GM23338 (cell line): ENCODE measurements at regions not wholly inside any gene's neighbourhood (a gene's known extent, or its start where the extent isn't known, plus 50 kb on each side); places are given as distances from the start of the nearest gene placed in this dataset.

Source experiments
- CREB1 ChIP-seq: fragments of 250-450 bp; sonication (Bioruptor Pico); IDR thresholded peaks from 2 replicates; pipeline ENCODE4 v1.5.0; 2020; ENCODE audit warnings: low read depth, mild to moderate bottlenecking, moderate library complexity
- CTCF ChIP-seq, 2 experiments: fragments of 200-600 bp in 1 of 2; sonication (generic) in 1 of 2; conservative IDR thresholded peaks; 2 replicates each; pipeline versions ENCODE4 v1.5.1 to v1.6.1; 2016 to 2017; ENCODE audit warnings: antibody characterized with exemption in 2 of 2, low read depth in 2 of 2, mild to moderate bottlenecking in 2 of 2, moderate library complexity in 1 of 2
- EZH2 ChIP-seq: fragments of 200-600 bp; sonication (generic); IDR thresholded peaks from one replicate; pipeline ENCODE4 v1.8.0; 2017; ENCODE audit warnings: antibody characterized with exemption, mild to moderate bottlenecking, low read depth; ENCODE audit not compliant: unreplicated experiment
- EZH2phosphoT487 ChIP-seq: fragments of 200-600 bp; sonication (generic); IDR thresholded peaks from one replicate; pipeline ENCODE4 v1.8.1; 2018; ENCODE audit warnings: antibody characterized with exemption; ENCODE audit not compliant: unreplicated experiment
- JUNB ChIP-seq: IDR thresholded peaks from one replicate; pipeline ENCODE4 v1.6.1; 2016; ENCODE audit warnings: antibody characterized with exemption; ENCODE audit not compliant: unreplicated experiment
- POLR2AphosphoS5 ChIP-seq: IDR thresholded peaks from 2 replicates; pipeline ENCODE4 v1.6.1; 2016; ENCODE audit warnings: antibody characterized with exemption, low read depth
- REST ChIP-seq: IDR thresholded peaks from one replicate; pipeline ENCODE4 v1.6.1; 2018; ENCODE audit warnings: antibody characterized with exemption; ENCODE audit not compliant: unreplicated experiment
- ZNF114 ChIP-seq: fragments of 250-450 bp; sonication (Bioruptor Pico); IDR thresholded peaks from 2 replicates; pipeline ENCODE4 v1.5.0; 2020; ENCODE audit warnings: mild to moderate bottlenecking, moderate library complexity
- ZNF331 ChIP-seq: fragments of 250-450 bp; sonication (Bioruptor Pico); IDR thresholded peaks from 2 replicates; pipeline ENCODE4 v1.5.0; 2020; ENCODE audit warnings: low read depth, mild to moderate bottlenecking, moderate library complexity
- TF ChIP-seq, protein P1 (sequence below): IDR thresholded peaks from 2 replicates; pipeline ENCODE4 v1.6.1; 2016; ENCODE audit warnings: antibody characterized with exemption

- TF ChIP-seq CTCF (conservative IDR thresholded peaks at IDR 0.05; ENCODE audit: low read depth in 2 of 2) (no peak), POLR2AphosphoS5 (no peak), EZH2phosphoT487 (no peak), EZH2 (no peak), REST (no peak), ZNF114 (CRISPR knock-in tag) (no peak), CREB1 (CRISPR knock-in tag) (no peak), JUNB (no peak), ZNF331 (CRISPR knock-in tag) (no peak)
- TF ChIP-seq, protein P1, sequence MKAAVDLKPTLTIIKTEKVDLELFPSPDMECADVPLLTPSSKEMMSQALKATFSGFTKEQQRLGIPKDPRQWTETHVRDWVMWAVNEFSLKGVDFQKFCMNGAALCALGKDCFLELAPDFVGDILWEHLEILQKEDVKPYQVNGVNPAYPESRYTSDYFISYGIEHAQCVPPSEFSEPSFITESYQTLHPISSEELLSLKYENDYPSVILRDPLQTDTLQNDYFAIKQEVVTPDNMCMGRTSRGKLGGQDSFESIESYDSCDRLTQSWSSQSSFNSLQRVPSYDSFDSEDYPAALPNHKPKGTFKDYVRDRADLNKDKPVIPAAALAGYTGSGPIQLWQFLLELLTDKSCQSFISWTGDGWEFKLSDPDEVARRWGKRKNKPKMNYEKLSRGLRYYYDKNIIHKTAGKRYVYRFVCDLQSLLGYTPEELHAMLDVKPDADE, result no peak
These were observed 929.1 kb downstream of the DSC3 start for GRCh38 chr18:30113454-30113853.
